Chondrocyte (in vitro differentiated cells): ENCODE measurements at regions not wholly inside any gene's neighbourhood (a gene's known extent, or its start where the extent isn't known, plus 50 kb on each side); places are given as distances from the start of the nearest gene placed in this dataset.

ENCODE experiments used
- DNase-seq: peaks from one replicate; pipeline ENCODE4 v3.0.0; 2021; ENCODE audit warnings: mixed read lengths, low spot score
- H3K27ac Mint-ChIP-seq: one replicate; pipeline ENCODE4 v1.8.0; 2021; ENCODE audit warnings: mild to moderate bottlenecking, moderate library complexity, mixed read lengths; ENCODE audit not compliant: unreplicated experiment
- H3K27me3 Mint-ChIP-seq: 2 replicates; pipeline ENCODE4 v1.8.0; 2021; ENCODE audit warnings: low read depth, mixed read lengths
- H3K36me3 Mint-ChIP-seq: 2 replicates; pipeline ENCODE4 v1.8.0; 2021; ENCODE audit warnings: low read depth, mixed read lengths
- H3K4me1 Mint-ChIP-seq: 2 replicates; pipeline ENCODE4 v1.8.0; 2021; ENCODE audit warnings: low read depth, mild to moderate bottlenecking, mixed read lengths
- H3K4me3 Mint-ChIP-seq: one replicate; pipeline ENCODE4 v1.8.0; 2021; ENCODE audit warnings: mild to moderate bottlenecking, moderate library complexity, mixed read lengths; ENCODE audit not compliant: unreplicated experiment
- H3K9me3 Mint-ChIP-seq: 2 replicates; pipeline ENCODE4 v1.8.0; 2021; ENCODE audit warnings: low read depth, mixed read lengths
- CTCF ChIP-seq: fragments of 200-600 bp; sonication (generic); IDR thresholded peaks from 2 replicates; pipeline ENCODE4 v1.5.0; 2021; ENCODE audit warnings: antibody characterized with exemption, mild to moderate bottlenecking, moderate library complexity

GRCh38 chr5:107269678-107270077, 401.1 kb downstream of the EFNA5 start:
- no peak overlapping the region for H3K27ac Mint-ChIP-seq
- H3K36me3 Mint-ChIP-seq, result no peaks in the 10 kb centered on the region
- no peaks in the 10 kb centered on the region for H3K9me3 Mint-ChIP-seq
- no peak overlapping the region for H3K4me3 Mint-ChIP-seq
- no peak for DNase-seq
- no peaks in the 10 kb centered on the region for H3K27me3 Mint-ChIP-seq
- H3K4me1 Mint-ChIP-seq, result peaks cover 3% of the 10 kb centered on the region
- TF ChIP-seq CTCF, result no peak

GRCh38 chr5:107269256-107269655, 401.5 kb downstream of the EFNA5 start:
- H3K27me3 Mint-ChIP-seq, result no peaks in the 10 kb centered on the region
- H3K9me3 Mint-ChIP-seq, result no peaks in the 10 kb centered on the region
- no peak overlapping the region for H3K27ac Mint-ChIP-seq
- DNase-seq, result no peak
- no peak for TF ChIP-seq CTCF
- H3K36me3 Mint-ChIP-seq, result no peaks in the 10 kb centered on the region
- no peak overlapping the region for H3K4me3 Mint-ChIP-seq
- no peaks in the 10 kb centered on the region for H3K4me1 Mint-ChIP-seq

GRCh38 chr5:107268241-107268640, 402.5 kb downstream of the EFNA5 start:
- no peak overlapping the region for H3K4me3 Mint-ChIP-seq
- H3K27ac Mint-ChIP-seq, result no peak overlapping the region
- no peaks in the 10 kb centered on the region for H3K4me1 Mint-ChIP-seq
- DNase-seq, result no peak
- no peak for TF ChIP-seq CTCF
- no peaks in the 10 kb centered on the region for H3K27me3 Mint-ChIP-seq
- no peaks in the 10 kb centered on the region for H3K9me3 Mint-ChIP-seq
- no peaks in the 10 kb centered on the region for H3K36me3 Mint-ChIP-seq

GRCh38 chr5:107266100-107266499, 404.6 kb downstream of the EFNA5 start:
- H3K27me3 Mint-ChIP-seq, result no peaks in the 10 kb centered on the region
- H3K4me1 Mint-ChIP-seq, result no peaks in the 10 kb centered on the region
- TF ChIP-seq CTCF, result no peak
- no peaks in the 10 kb centered on the region for H3K36me3 Mint-ChIP-seq
- no peak overlapping the region for H3K4me3 Mint-ChIP-seq
- no peak for DNase-seq
- peaks cover 6% of the 10 kb centered on the region for H3K9me3 Mint-ChIP-seq
- no peak overlapping the region for H3K27ac Mint-ChIP-seq

GRCh38 chr5:107265193-107265592, 405.5 kb downstream of the EFNA5 start:
- Mint-ChIP-seq H3K36me3 (no peaks in the 10 kb centered on the region), H3K27me3 (no peaks in the 10 kb centered on the region), H3K4me1 (no peaks in the 10 kb centered on the region), H3K9me3 (peaks cover 11% of the 10 kb centered on the region), H3K4me3 (no peak overlapping the region), H3K27ac (no peak overlapping the region)
- no peak for DNase-seq
- TF ChIP-seq CTCF, result no peak
